ENCODE measurements at regions not wholly inside any gene's neighbourhood (a gene's known extent, or its start where the extent isn't known, plus 50 kb on each side); places are given as distances from the start of the nearest gene placed in this dataset.
A peak's percentile ranks its signal among the peaks of the same experiment; 100 is the strongest.

DNA sequence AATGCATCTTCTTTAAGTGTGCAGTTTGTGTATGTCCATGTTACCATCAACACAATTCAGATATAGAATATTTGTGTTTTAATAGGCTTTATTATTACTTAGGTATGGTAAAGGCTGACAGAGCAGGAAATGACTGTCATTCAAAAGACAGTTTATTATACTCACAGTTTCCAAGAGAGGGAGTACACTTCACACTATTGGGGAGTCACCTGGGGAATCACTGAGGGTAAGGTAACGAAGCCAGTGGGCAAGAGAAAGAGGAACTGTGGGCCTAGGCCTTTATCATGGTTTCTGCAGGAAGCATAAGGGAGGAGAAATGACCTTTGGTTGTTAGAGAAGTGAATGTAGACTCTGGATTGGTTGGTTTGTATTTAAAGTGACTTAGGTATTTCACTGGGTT is 235.1 kb upstream of the HCCS start (continued):
- TF ChIP-seq, protein P1, sequence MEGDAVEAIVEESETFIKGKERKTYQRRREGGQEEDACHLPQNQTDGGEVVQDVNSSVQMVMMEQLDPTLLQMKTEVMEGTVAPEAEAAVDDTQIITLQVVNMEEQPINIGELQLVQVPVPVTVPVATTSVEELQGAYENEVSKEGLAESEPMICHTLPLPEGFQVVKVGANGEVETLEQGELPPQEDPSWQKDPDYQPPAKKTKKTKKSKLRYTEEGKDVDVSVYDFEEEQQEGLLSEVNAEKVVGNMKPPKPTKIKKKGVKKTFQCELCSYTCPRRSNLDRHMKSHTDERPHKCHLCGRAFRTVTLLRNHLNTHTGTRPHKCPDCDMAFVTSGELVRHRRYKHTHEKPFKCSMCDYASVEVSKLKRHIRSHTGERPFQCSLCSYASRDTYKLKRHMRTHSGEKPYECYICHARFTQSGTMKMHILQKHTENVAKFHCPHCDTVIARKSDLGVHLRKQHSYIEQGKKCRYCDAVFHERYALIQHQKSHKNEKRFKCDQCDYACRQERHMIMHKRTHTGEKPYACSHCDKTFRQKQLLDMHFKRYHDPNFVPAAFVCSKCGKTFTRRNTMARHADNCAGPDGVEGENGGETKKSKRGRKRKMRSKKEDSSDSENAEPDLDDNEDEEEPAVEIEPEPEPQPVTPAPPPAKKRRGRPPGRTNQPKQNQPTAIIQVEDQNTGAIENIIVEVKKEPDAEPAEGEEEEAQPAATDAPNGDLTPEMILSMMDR (IDR thresholded peaks at IDR 0.05 in 2 of 3, conservative IDR thresholded peaks at IDR 0.05 in 1 of 3; ENCODE audit: control insufficient read depth in 2 of 3, extremely low read depth in 1 of 3, insufficient read depth in 1 of 3, low read depth in 3 of 3, low read length in 3 of 3): peak in 1 of 3 experiments; percentile 24; a peak in 2 of 6 replicates
- TF ChIP-seq SRF (IDR thresholded peaks at IDR 0.05; ENCODE audit: low read depth in 2 of 2, low read length in 2 of 2) (no peak), MXI1 (IDR thresholded peaks at IDR 0.05; ENCODE audit: low read depth, low read length) (no peak), SPI1 (IDR thresholded peaks at IDR 0.05; ENCODE audit: borderline replicate concordance, insufficient read depth, low read depth, low read length) (peak; percentile 86), ASH2L (IDR thresholded peaks at IDR 0.05; ENCODE audit: borderline replicate concordance, low read depth) (no peak), NR2C1 (IDR thresholded peaks at IDR 0.05) (0 out of 2 replicates have a peak, but pooled peaks have one; percentile 20), RAD21 (IDR thresholded peaks at IDR 0.05; ENCODE audit: insufficient read depth, low read depth, low read length) (peak; percentile 30; the same call in 1 of the 2 replicates), KLF5 (IDR thresholded peaks at IDR 0.05; ENCODE audit: partially characterized antibody) (no peak), ZNF274 (IDR thresholded peaks at IDR 0.05; ENCODE audit: insufficient read depth, insufficient read length) (no peak), SREBF1 (IDR thresholded peaks at IDR 0.05; ENCODE audit: low read length) (no peak), NBN (IDR thresholded peaks at IDR 0.05) (no peak)
- TF ChIP-seq, protein P2, sequence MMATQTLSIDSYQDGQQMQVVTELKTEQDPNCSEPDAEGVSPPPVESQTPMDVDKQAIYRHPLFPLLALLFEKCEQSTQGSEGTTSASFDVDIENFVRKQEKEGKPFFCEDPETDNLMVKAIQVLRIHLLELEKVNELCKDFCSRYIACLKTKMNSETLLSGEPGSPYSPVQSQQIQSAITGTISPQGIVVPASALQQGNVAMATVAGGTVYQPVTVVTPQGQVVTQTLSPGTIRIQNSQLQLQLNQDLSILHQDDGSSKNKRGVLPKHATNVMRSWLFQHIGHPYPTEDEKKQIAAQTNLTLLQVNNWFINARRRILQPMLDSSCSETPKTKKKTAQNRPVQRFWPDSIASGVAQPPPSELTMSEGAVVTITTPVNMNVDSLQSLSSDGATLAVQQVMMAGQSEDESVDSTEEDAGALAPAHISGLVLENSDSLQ (IDR thresholded peaks at IDR 0.05): peak; percentile 70
- TF ChIP-seq, protein P3, sequence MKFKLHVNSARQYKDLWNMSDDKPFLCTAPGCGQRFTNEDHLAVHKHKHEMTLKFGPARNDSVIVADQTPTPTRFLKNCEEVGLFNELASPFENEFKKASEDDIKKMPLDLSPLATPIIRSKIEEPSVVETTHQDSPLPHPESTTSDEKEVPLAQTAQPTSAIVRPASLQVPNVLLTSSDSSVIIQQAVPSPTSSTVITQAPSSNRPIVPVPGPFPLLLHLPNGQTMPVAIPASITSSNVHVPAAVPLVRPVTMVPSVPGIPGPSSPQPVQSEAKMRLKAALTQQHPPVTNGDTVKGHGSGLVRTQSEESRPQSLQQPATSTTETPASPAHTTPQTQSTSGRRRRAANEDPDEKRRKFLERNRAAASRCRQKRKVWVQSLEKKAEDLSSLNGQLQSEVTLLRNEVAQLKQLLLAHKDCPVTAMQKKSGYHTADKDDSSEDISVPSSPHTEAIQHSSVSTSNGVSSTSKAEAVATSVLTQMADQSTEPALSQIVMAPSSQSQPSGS (IDR thresholded peaks at IDR 0.05; ENCODE audit: low read length): no peak
